ENCODE measurements at regions not wholly inside any gene's neighbourhood (a gene's known extent, or its start where the extent isn't known, plus 50 kb on each side); places are given as distances from the start of the nearest gene placed in this dataset.
"Not testable (repeated sequence)": the region's sequence is repeated elsewhere in the genome, so short reads cannot be mapped to it uniquely, and the experiment has no call there.

GRCh38 chr2:176985871-176986270, 226.7 kb upstream of the HNRNPA3 start:
- Histone ChIP-seq H3K4me1 (no peaks in the 10 kb centered on the region), H3K27ac (no peak overlapping the region), H3K4me3 (no peak overlapping the region), H3K27me3 (no peaks in the 10 kb centered on the region), H3K9me3 (replicated peaks) (no peaks in the 10 kb centered on the region), H3K36me3 (no peaks in the 10 kb centered on the region)
- no peak for DNase-seq

- Histone ChIP-seq H3K27ac (no peak overlapping the region), H3K36me3 (no peaks in the 10 kb centered on the region), H3K9me3 (replicated peaks) (no peaks in the 10 kb centered on the region), H3K4me1 (no peaks in the 10 kb centered on the region), H3K4me3 (no peak overlapping the region), H3K27me3 (no peaks in the 10 kb centered on the region)
- DNase-seq, result no peak
Measured at GRCh38 chr2:176986487-176986886, 226.1 kb upstream of the HNRNPA3 start.

GRCh38 chr2:176991411-176991810, 221.2 kb upstream of the HNRNPA3 start:
- H3K9me3 ChIP-seq (replicated peaks), result no peaks in the 10 kb centered on the region
- H3K4me3 ChIP-seq, result no peak overlapping the region
- no peaks in the 10 kb centered on the region for H3K36me3 ChIP-seq
- no peak overlapping the region for H3K27ac ChIP-seq
- no peak for DNase-seq
- H3K27me3 ChIP-seq, result 0 out of 2 replicates have a peak, but pooled peaks cover 2% of the 10 kb centered on the region
- H3K4me1 ChIP-seq, result no peaks in the 10 kb centered on the region

GRCh38 chr2:176997074-176997791, 215.4 kb upstream of the HNRNPA3 start:
- no peaks in the 10 kb centered on the region for H3K36me3 ChIP-seq
- no peaks in the 10 kb centered on the region for H3K9me3 ChIP-seq (replicated peaks)
- H3K4me3 ChIP-seq, result no peak overlapping the region
- H3K27me3 ChIP-seq, result no peaks in the 10 kb centered on the region
- no peak for DNase-seq
- H3K27ac ChIP-seq, result no peak overlapping the region
- no peaks in the 10 kb centered on the region for H3K4me1 ChIP-seq

- DNase-seq, result no peak
- H3K27ac ChIP-seq, result no peak overlapping the region
- no peaks in the 10 kb centered on the region for H3K27me3 ChIP-seq
- H3K9me3 ChIP-seq (replicated peaks), result no peaks in the 10 kb centered on the region
- no peaks in the 10 kb centered on the region for H3K4me1 ChIP-seq
- no peaks in the 10 kb centered on the region for H3K36me3 ChIP-seq
- H3K4me3 ChIP-seq, result no peak overlapping the region
Measured at GRCh38 chr2:176997792-176998169, 214.8 kb upstream of the HNRNPA3 start.

- Histone ChIP-seq H3K4me1 (no peaks in the 10 kb centered on the region), H3K36me3 (no peaks in the 10 kb centered on the region), H3K27me3 (peaks cover 3% of the 10 kb centered on the region; the same call in 1 of the 2 replicates), H3K4me3 (no peak overlapping the region), H3K27ac (no peak overlapping the region), H3K9me3 (replicated peaks) (no peaks in the 10 kb centered on the region)
- no peak for DNase-seq
Measured at GRCh38 chr2:176999301-176999700, 213.3 kb upstream of the HNRNPA3 start.

- no peak overlapping the region for H3K27ac ChIP-seq
Measured at GRCh38 chr2:177000061-177000714, 212.4 kb upstream of the HNRNPA3 start.

GRCh38 chr2:177000715-177001072, 211.9 kb upstream of the HNRNPA3 start:
- H3K27ac ChIP-seq, result no peak overlapping the region
- DNase-seq, result no peak
- peaks cover 3% of the 10 kb centered on the region; the same call in 1 of the 2 replicates for H3K27me3 ChIP-seq
- H3K36me3 ChIP-seq, result no peaks in the 10 kb centered on the region
- no peak overlapping the region for H3K4me3 ChIP-seq
- no peaks in the 10 kb centered on the region for H3K4me1 ChIP-seq
- H3K9me3 ChIP-seq (replicated peaks), result no peaks in the 10 kb centered on the region

More at GRCh38 chr2:177000061-177000714, 212.4 kb upstream of the HNRNPA3 start:
- Histone ChIP-seq H3K9me3 (replicated peaks) (no peaks in the 10 kb centered on the region), H3K36me3 (no peaks in the 10 kb centered on the region), H3K4me1 (no peaks in the 10 kb centered on the region), H3K27me3 (peaks cover 3% of the 10 kb centered on the region; the same call in 1 of the 2 replicates), H3K4me3 (no peak overlapping the region)
- no peak for DNase-seq

GRCh38 chr2:177001334-177001733, 211.3 kb upstream of the HNRNPA3 start:
- no peak for DNase-seq
- H3K4me3 ChIP-seq, result no peak overlapping the region
- no peak overlapping the region for H3K27ac ChIP-seq
- H3K9me3 ChIP-seq (replicated peaks), result no peaks in the 10 kb centered on the region
- peaks cover 3% of the 10 kb centered on the region; the same call in 1 of the 2 replicates for H3K27me3 ChIP-seq
- H3K4me1 ChIP-seq, result no peaks in the 10 kb centered on the region
- H3K36me3 ChIP-seq, result no peaks in the 10 kb centered on the region

- DNase-seq, result no peak
- peaks cover 3% of the 10 kb centered on the region; the same call in 1 of the 2 replicates for H3K27me3 ChIP-seq
- no peaks in the 10 kb centered on the region for H3K9me3 ChIP-seq (replicated peaks)
- H3K4me1 ChIP-seq, result no peaks in the 10 kb centered on the region
- H3K27ac ChIP-seq, result no peak overlapping the region
- no peaks in the 10 kb centered on the region for H3K36me3 ChIP-seq
- H3K4me3 ChIP-seq, result no peak overlapping the region
Measured at GRCh38 chr2:177002983-177003382, 209.6 kb upstream of the HNRNPA3 start.

- not testable (repeated sequence) for DNase-seq; H3K27ac ChIP-seq; H3K4me3 ChIP-seq; H3K27me3 ChIP-seq; H3K4me1 ChIP-seq; H3K9me3 ChIP-seq (replicated peaks); H3K36me3 ChIP-seq
Measured at GRCh38 chr2:177007726-177008125, 204.9 kb upstream of the HNRNPA3 start.

GRCh38 chr2:177008662-177009061, 203.9 kb upstream of the HNRNPA3 start:
- not testable (repeated sequence) for H3K36me3 ChIP-seq; H3K9me3 ChIP-seq (replicated peaks); H3K4me1 ChIP-seq; H3K4me3 ChIP-seq; H3K27me3 ChIP-seq; DNase-seq; H3K27ac ChIP-seq

GRCh38 chr2:177010146-177010545, 202.4 kb upstream of the HNRNPA3 start:
- no peak overlapping the region for H3K27ac ChIP-seq
- no peaks in the 10 kb centered on the region for H3K27me3 ChIP-seq
- no peaks in the 10 kb centered on the region for H3K4me1 ChIP-seq
- H3K9me3 ChIP-seq (replicated peaks), result no peaks in the 10 kb centered on the region
- DNase-seq, result no peak
- H3K4me3 ChIP-seq, result no peak overlapping the region
- H3K36me3 ChIP-seq, result no peaks in the 10 kb centered on the region

GRCh38 chr2:177010861-177011260, 201.7 kb upstream of the HNRNPA3 start:
- Histone ChIP-seq H3K4me1 (no peaks in the 10 kb centered on the region), H3K4me3 (no peak overlapping the region), H3K9me3 (replicated peaks) (no peaks in the 10 kb centered on the region), H3K27me3 (no peaks in the 10 kb centered on the region), H3K27ac (no peak overlapping the region), H3K36me3 (no peaks in the 10 kb centered on the region)
- no peak for DNase-seq

GRCh38 chr2:177014946-177015345, 197.6 kb upstream of the HNRNPA3 start:
- Histone ChIP-seq H3K4me3 (no peak overlapping the region), H3K27ac (no peak overlapping the region), H3K27me3 (no peaks in the 10 kb centered on the region), H3K36me3 (no peaks in the 10 kb centered on the region), H3K4me1 (no peaks in the 10 kb centered on the region), H3K9me3 (replicated peaks) (no peaks in the 10 kb centered on the region)
- no peak for DNase-seq

All from SJCRH30 (cell line).